ENCODE measurements at regions not wholly inside any gene's neighbourhood (a gene's known extent, or its start where the extent isn't known, plus 50 kb on each side); places are given as distances from the start of the nearest gene placed in this dataset.

- no peak for TF ChIP-seq POLR2A (IDR thresholded peaks at IDR 0.05; ENCODE audit: low read length)
- no peak for TF ChIP-seq GATA1 (IDR thresholded peaks at IDR 0.05; ENCODE audit: low read depth, low read length)
Measured at GRCh38 chr10:43771675-43772074, 123.0 kb upstream of the ZNF32 start.
